ENCODE measurements at regions not wholly inside any gene's neighbourhood (a gene's known extent, or its start where the extent isn't known, plus 50 kb on each side); places are given as distances from the start of the nearest gene placed in this dataset.

GRCh38 chr1:36721261-36721660, 238.5 kb upstream of the CSF3R start:
- ATAC-seq: no peak
- TF ChIP-seq CREB5 (CRISPR knock-in tag; IDR thresholded peaks at IDR 0.05; ENCODE audit: low read depth) (no peak), ZNF70 (CRISPR knock-in tag; IDR thresholded peaks at IDR 0.05) (no peak), CSRNP3 (CRISPR knock-in tag; IDR thresholded peaks at IDR 0.05) (no peak), CSDC2 (CRISPR knock-in tag; IDR thresholded peaks at IDR 0.05) (no peak), TCF4 (CRISPR knock-in tag; IDR thresholded peaks at IDR 0.05; ENCODE audit: borderline replicate concordance) (no peak), SNAI2 (CRISPR knock-in tag; IDR thresholded peaks at IDR 0.05) (no peak), ZNF8 (CRISPR knock-in tag; IDR thresholded peaks at IDR 0.05) (no peak), ESRRG (CRISPR knock-in tag; IDR thresholded peaks at IDR 0.05) (no peak), OSR1 (CRISPR knock-in tag; IDR thresholded peaks at IDR 0.05) (no peak), GLIS3 (CRISPR knock-in tag; IDR thresholded peaks at IDR 0.05) (no peak), PATZ1 (CRISPR knock-in tag; IDR thresholded peaks at IDR 0.05; ENCODE audit: borderline replicate concordance) (no peak), TOX (CRISPR knock-in tag; IDR thresholded peaks at IDR 0.05; ENCODE audit: borderline replicate concordance) (no peak), ISL1 (CRISPR knock-in tag; IDR thresholded peaks at IDR 0.05) (no peak), ZNF565 (CRISPR knock-in tag; conservative IDR thresholded peaks at IDR 0.05; ENCODE audit: low read depth) (no peak), ZFP30 (CRISPR knock-in tag; IDR thresholded peaks at IDR 0.05) (no peak), PPARA (CRISPR knock-in tag; IDR thresholded peaks at IDR 0.05; ENCODE audit: borderline replicate concordance) (no peak), BACH2 (CRISPR knock-in tag; IDR thresholded peaks at IDR 0.05; ENCODE audit: borderline replicate concordance) (no peak)

- no peak for TF ChIP-seq POU6F1 (CRISPR knock-in tag; IDR thresholded peaks at IDR 0.05; ENCODE audit: borderline replicate concordance, low read depth)
- no peak for TF ChIP-seq ZFP3 (CRISPR knock-in tag; IDR thresholded peaks at IDR 0.05)
- no peak for TF ChIP-seq ARNTL (CRISPR knock-in tag; IDR thresholded peaks at IDR 0.05; ENCODE audit: borderline replicate concordance, low read depth)
- TF ChIP-seq PATZ1 (CRISPR knock-in tag; IDR thresholded peaks at IDR 0.05; ENCODE audit: borderline replicate concordance): no peak
- TF ChIP-seq ZC3H10 (CRISPR knock-in tag; IDR thresholded peaks at IDR 0.05): no peak
- no peak for TF ChIP-seq OSR1 (CRISPR knock-in tag; IDR thresholded peaks at IDR 0.05)
- no peak for TF ChIP-seq TOX (CRISPR knock-in tag; IDR thresholded peaks at IDR 0.05; ENCODE audit: borderline replicate concordance)
- no peak for TF ChIP-seq ZNF8 (CRISPR knock-in tag; IDR thresholded peaks at IDR 0.05)
- TF ChIP-seq ZNF70 (CRISPR knock-in tag; IDR thresholded peaks at IDR 0.05): no peak
- no peak for TF ChIP-seq GLIS3 (CRISPR knock-in tag; IDR thresholded peaks at IDR 0.05)
- TF ChIP-seq CSRNP3 (CRISPR knock-in tag; IDR thresholded peaks at IDR 0.05): no peak
- no peak for TF ChIP-seq ZNF565 (CRISPR knock-in tag; conservative IDR thresholded peaks at IDR 0.05; ENCODE audit: low read depth)
- no peak for TF ChIP-seq CSDC2 (CRISPR knock-in tag; IDR thresholded peaks at IDR 0.05)
- TF ChIP-seq TSHZ2 (CRISPR knock-in tag; IDR thresholded peaks at IDR 0.05): no peak
- TF ChIP-seq BACH2 (CRISPR knock-in tag; IDR thresholded peaks at IDR 0.05; ENCODE audit: borderline replicate concordance): no peak
- TF ChIP-seq RARB (CRISPR knock-in tag; IDR thresholded peaks at IDR 0.05): no peak
- no peak for ATAC-seq
These were observed 234.7 kb upstream of the CSF3R start for GRCh38 chr1:36717431-36717830.
